IPS DF 19.7 (cell line): ENCODE measurements at regions not wholly inside any gene's neighbourhood (a gene's known extent, or its start where the extent isn't known, plus 50 kb on each side); places are given as distances from the start of the nearest gene placed in this dataset.
A peak's percentile ranks its signal among the peaks of the same experiment; 100 is the strongest.

Experiments
- DNase-seq: peaks from one replicate; pipeline ENCODE4 v3.0.0-alpha.2; 2013; ENCODE audit warnings: low read depth, low spot score

- no peak for DNase-seq
These were observed 358.3 kb downstream of the EFNB2 start for GRCh38 chr13:106177146-106177545.

- no peak for DNase-seq
These were observed 359.3 kb downstream of the EFNB2 start for GRCh38 chr13:106176117-106176516.

GRCh38 chr13:106173891-106174610 is 361.4 kb downstream of the EFNB2 start:
- DNase-seq: no peak

GRCh38 chr13:106173346-106173745 is 362.1 kb downstream of the EFNB2 start:
- no peak for DNase-seq

GRCh38 chr13:106172176-106172905 is 363.1 kb downstream of the EFNB2 start:
- no peak for DNase-seq

GRCh38 chr13:106163426-106163825 is 372.0 kb downstream of the EFNB2 start:
- DNase-seq: no peak

- no peak for DNase-seq
These were observed 374.3 kb downstream of the EFNB2 start for GRCh38 chr13:106161146-106161545.

GRCh38 chr13:106159295-106160195 is 375.9 kb downstream of the EFNB2 start:
- no peak for DNase-seq

- DNase-seq: no peak
These were observed 379.0 kb downstream of the EFNB2 start for GRCh38 chr13:106156468-106156867.

GRCh38 chr13:106155411-106155810 is 380.1 kb downstream of the EFNB2 start:
- no peak for DNase-seq

GRCh38 chr13:106153876-106154275 is 381.6 kb downstream of the EFNB2 start:
- no peak for DNase-seq

GRCh38 chr13:106153041-106153440 is 382.4 kb downstream of the EFNB2 start:
- no peak for DNase-seq

GRCh38 chr13:106152047-106152446 is 383.4 kb downstream of the EFNB2 start:
- no peak for DNase-seq

- no peak for DNase-seq
These were observed 384.3 kb downstream of the EFNB2 start for GRCh38 chr13:106151056-106151699.

- DNase-seq: no peak
These were observed 389.2 kb downstream of the EFNB2 start for GRCh38 chr13:106145997-106146864.

- DNase-seq: no peak
These were observed 390.4 kb downstream of the EFNB2 start for GRCh38 chr13:106145070-106145469.

- DNase-seq: peak; percentile 45
These were observed 391.3 kb downstream of the EFNB2 start for GRCh38 chr13:106143930-106144709.

- no peak for DNase-seq
These were observed 392.1 kb downstream of the EFNB2 start for GRCh38 chr13:106143392-106143791.

- no peak for DNase-seq
These were observed 395.0 kb downstream of the EFNB2 start for GRCh38 chr13:106140476-106140875.

- no peak for DNase-seq
These were observed 395.5 kb downstream of the EFNB2 start for GRCh38 chr13:106139942-106140341.
